PC-9 (cell line): ENCODE measurements at regions not wholly inside any gene's neighbourhood (a gene's known extent, or its start where the extent isn't known, plus 50 kb on each side); places are given as distances from the start of the nearest gene placed in this dataset.

Experiments used
- CTCF ChIP-seq: fragments of 200-600 bp; sonication (generic); conservative IDR thresholded peaks from 2 replicates; pipeline ENCODE4 v1.6.1; 2017; ENCODE audit warnings: mixed run types, antibody characterized with exemption, mild to moderate bottlenecking, moderate library complexity
- EZH2 ChIP-seq: fragments of 200-600 bp; sonication (generic); IDR thresholded peaks from 2 replicates; pipeline ENCODE4 v1.8.0; 2017; ENCODE audit warnings: antibody characterized with exemption, low read depth

GRCh38 chr18:61732854-61733253, 160.0 kb downstream of the RNF152 start:
- TF ChIP-seq EZH2 (no peak), CTCF (no peak)
